ENCODE measurements at regions not wholly inside any gene's neighbourhood (a gene's known extent, or its start where the extent isn't known, plus 50 kb on each side); places are given as distances from the start of the nearest gene placed in this dataset.

DNA sequence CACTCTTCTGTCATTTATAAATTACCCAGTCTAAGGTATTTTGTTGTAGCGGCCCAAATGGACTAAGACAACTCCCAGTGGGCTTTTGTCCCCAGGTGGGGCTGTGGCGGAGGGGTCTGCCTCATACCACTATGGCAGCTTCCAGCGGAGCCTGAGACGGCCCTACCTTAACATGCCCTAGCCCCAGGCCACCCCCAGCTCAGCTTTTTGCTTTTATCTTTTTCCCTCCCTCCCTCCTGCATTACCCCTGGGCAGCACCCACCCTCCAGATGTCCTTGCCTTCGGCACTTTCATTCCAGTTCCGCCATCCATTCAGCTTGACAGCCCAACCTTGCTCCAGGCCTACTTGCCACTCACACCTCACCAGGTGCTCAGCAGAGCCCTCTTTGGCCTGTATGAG is 307.3 kb downstream of the PTPRU start:
- TF ChIP-seq POLR2AphosphoS5 (IDR thresholded peaks at IDR 0.05) (no peak), POLR2A (IDR thresholded peaks at IDR 0.05) (no peak)
- TF ChIP-seq, protein P1, sequence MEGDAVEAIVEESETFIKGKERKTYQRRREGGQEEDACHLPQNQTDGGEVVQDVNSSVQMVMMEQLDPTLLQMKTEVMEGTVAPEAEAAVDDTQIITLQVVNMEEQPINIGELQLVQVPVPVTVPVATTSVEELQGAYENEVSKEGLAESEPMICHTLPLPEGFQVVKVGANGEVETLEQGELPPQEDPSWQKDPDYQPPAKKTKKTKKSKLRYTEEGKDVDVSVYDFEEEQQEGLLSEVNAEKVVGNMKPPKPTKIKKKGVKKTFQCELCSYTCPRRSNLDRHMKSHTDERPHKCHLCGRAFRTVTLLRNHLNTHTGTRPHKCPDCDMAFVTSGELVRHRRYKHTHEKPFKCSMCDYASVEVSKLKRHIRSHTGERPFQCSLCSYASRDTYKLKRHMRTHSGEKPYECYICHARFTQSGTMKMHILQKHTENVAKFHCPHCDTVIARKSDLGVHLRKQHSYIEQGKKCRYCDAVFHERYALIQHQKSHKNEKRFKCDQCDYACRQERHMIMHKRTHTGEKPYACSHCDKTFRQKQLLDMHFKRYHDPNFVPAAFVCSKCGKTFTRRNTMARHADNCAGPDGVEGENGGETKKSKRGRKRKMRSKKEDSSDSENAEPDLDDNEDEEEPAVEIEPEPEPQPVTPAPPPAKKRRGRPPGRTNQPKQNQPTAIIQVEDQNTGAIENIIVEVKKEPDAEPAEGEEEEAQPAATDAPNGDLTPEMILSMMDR (IDR thresholded peaks at IDR 0.05) = no peak
